Left ventricle myocardium inferior (tissue), 1 donor: ENCODE measurements at regions not wholly inside any gene's neighbourhood (a gene's known extent, or its start where the extent isn't known, plus 50 kb on each side); places are given as distances from the start of the nearest gene placed in this dataset.

Experiments used
- DNase-seq: peaks from one replicate; pipeline ENCODE4 v3.0.0-alpha.2; 2020
- H3K27ac ChIP-seq: fragments of 200-600 bp; replicated peaks from 2 replicates; pipeline ENCODE4 v1.8.0; 2021
- H3K27me3 ChIP-seq: fragments of 200-600 bp; 2 replicates; pipeline ENCODE4 v1.8.0; 2021; ENCODE audit warnings: low read depth
- H3K36me3 ChIP-seq: fragments of 200-600 bp; 2 replicates; pipeline ENCODE4 v1.8.0; 2021
- H3K4me1 ChIP-seq: fragments of 200-600 bp; 2 replicates; pipeline ENCODE4 v1.8.0; 2021
- H3K4me3 ChIP-seq: fragments of 200-600 bp; 2 replicates; pipeline ENCODE4 v1.8.0; 2021; ENCODE audit warnings: mild to moderate bottlenecking, moderate library complexity
- H3K9me3 ChIP-seq: fragments of 200-600 bp; replicated peaks from 2 replicates; pipeline ENCODE4 v1.8.0; 2021
- CTCF ChIP-seq: fragments of 200-600 bp; IDR thresholded peaks from 2 replicates; pipeline ENCODE4 v1.8.0; 2021; ENCODE audit warnings: antibody characterized with exemption, mild to moderate bottlenecking, borderline replicate concordance
- intact Hi-C: fragments of 100-400 bp; cut with micrococcal nuclease; formaldehyde crosslinking; loops from one replicate; pipeline ENCODE4 v1.11.0; 2022
- donor health status: DM: no; HTN: yes; CAD: no; lungs with severe emphysema.

- no peak for TF ChIP-seq CTCF
- DNase-seq, result no peak
- Histone ChIP-seq H3K9me3 (peaks cover 9% of the 10 kb centered on the region), H3K4me1 (no peaks in the 10 kb centered on the region), H3K27me3 (peaks cover 22% of the 10 kb centered on the region), H3K27ac (no peak overlapping the region), H3K36me3 (no peaks in the 10 kb centered on the region), H3K4me3 (no peak overlapping the region)
- intact Hi-C loops, result no loop called here
These were observed 104.3 kb upstream of the NUDT7 start for GRCh38 chr16:77617996-77618395.

DNA sequence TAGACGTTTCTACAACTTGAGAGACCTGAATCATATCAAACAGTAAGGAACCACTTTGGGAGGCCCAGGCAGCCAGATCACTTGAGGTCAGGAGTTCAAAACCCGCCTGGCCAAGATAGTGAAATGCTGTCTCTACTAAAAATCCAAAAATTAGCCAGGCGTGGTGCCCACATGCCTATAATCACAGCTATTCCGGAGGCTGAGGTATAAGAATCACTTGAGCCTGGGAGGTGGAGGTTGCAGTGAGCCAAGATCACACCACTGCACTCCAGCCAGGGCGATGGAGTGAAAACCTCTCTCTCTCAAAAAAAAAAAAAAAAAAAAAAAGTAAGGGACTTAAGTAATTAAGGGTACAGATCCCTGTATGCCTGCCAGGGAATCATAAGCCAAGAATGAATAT lies 103.4 kb upstream of the NUDT7 start:
- Histone ChIP-seq H3K9me3 (peaks cover 3% of the 10 kb centered on the region), H3K27me3 (peaks cover 18% of the 10 kb centered on the region), H3K4me1 (no peaks in the 10 kb centered on the region), H3K36me3 (no peaks in the 10 kb centered on the region), H3K4me3 (no peak overlapping the region), H3K27ac (no peak overlapping the region)
- DNase-seq, result no peak
- intact Hi-C loops, result no loop called here
- no peak for TF ChIP-seq CTCF

DNA sequence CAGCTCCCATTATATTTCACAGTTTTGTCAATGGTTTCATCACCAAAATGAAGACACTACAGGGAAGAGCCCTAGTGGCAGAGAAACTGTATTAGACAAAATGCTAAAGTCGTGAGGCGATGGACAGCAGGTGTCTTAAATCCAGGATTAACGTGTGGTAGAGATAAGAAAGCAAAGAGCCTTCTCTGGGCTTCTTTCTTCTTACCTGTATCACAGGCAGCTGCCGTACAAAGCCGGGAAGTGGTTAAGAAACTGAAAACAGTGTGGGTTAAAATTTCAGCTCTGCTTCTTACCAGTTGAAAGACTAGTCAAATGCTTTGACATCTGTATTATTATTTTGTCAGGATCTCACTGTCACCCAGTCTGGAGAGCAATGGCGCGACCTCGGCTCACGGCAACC lies 98.2 kb upstream of the NUDT7 start:
- H3K4me1 ChIP-seq, result no peaks in the 10 kb centered on the region
- H3K4me3 ChIP-seq, result no peak overlapping the region
- peaks cover 24% of the 10 kb centered on the region for H3K27me3 ChIP-seq
- H3K9me3 ChIP-seq, result no peaks in the 10 kb centered on the region
- H3K36me3 ChIP-seq, result no peaks in the 10 kb centered on the region
- intact Hi-C loops, result no loop called here
- no peak overlapping the region for H3K27ac ChIP-seq
- DNase-seq, result no peak
- TF ChIP-seq CTCF, result no peak

DNA sequence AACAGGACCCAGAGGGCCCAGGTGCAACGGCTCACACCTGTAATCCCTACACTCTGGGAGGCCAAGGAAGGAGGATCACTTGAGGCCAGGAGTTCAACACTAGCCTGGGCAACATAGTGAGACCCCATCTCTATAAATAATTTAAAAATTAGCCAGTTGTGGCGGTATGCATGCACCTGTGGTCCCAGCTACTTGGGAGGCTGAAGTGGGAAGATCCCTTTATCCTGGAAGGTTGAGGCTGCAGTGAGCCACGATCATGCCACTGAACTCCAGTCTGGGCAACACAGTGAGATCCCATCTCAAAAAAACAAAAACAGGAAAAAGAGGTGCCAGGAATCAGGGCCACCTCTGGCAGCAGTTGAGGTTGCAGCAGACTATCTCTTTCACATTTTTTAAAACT lies 85.7 kb upstream of the NUDT7 start:
- DNase-seq, result no peak

DNA sequence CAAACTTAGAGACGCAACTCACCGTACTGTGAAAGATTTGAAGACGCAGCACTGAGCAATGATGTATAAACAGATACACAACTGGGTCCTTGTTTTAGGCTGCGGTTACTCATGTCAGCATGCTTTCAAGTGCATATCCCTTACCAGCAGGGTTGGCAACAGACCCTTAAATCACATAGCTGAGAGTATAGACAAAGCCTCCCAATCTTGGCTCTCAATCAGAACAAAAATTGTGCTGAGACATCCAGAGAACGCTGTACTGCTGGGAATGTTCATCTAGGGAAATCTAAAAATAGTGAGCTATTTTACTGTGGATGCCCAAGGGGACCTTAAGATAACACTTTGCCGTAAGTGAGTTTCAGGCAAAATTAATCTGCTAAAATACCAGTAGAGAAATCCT lies 84.4 kb upstream of the NUDT7 start:
- Histone ChIP-seq H3K27ac (no peak overlapping the region), H3K36me3 (no peaks in the 10 kb centered on the region), H3K9me3 (no peaks in the 10 kb centered on the region), H3K4me3 (no peak overlapping the region), H3K4me1 (no peaks in the 10 kb centered on the region), H3K27me3 (peaks cover 17% of the 10 kb centered on the region)
- no peak for DNase-seq
- TF ChIP-seq CTCF, result no peak
- intact Hi-C loops, result no loop called here

More for the DNA sequence above, 85.7 kb upstream of the NUDT7 start:
- peaks cover 19% of the 10 kb centered on the region for H3K27me3 ChIP-seq
- intact Hi-C loops, result no loop called here
- no peak overlapping the region for H3K27ac ChIP-seq
- H3K9me3 ChIP-seq, result no peaks in the 10 kb centered on the region
- no peaks in the 10 kb centered on the region for H3K4me1 ChIP-seq
- no peak for TF ChIP-seq CTCF
- no peaks in the 10 kb centered on the region for H3K36me3 ChIP-seq
- no peak overlapping the region for H3K4me3 ChIP-seq

DNA sequence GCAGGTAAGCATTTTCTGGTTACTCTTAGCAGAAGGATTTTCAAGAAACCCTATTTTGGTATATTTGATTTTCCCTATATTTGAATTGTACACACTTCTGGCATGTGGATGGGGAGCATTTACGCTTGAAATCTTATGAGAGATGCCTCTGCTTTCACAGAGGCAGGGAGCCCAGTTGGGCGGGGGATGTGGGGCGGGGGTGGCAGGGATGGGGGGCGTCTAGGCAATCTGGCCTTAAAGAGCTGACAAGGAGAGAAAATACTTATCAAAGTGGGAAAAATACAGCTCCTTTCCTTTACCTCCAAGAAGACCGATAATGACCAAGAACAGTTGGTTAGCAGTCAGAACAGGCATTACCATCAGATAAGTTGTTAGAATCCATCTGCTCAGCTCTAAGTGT lies 79.1 kb upstream of the NUDT7 start:
- Histone ChIP-seq H3K4me1 (no peaks in the 10 kb centered on the region), H3K4me3 (no peak overlapping the region)
- intact Hi-C loops, result no loop called here

More for the DNA sequence above, 79.1 kb upstream of the NUDT7 start:
- no peaks in the 10 kb centered on the region for H3K9me3 ChIP-seq
- H3K36me3 ChIP-seq, result no peaks in the 10 kb centered on the region
- no peak for TF ChIP-seq CTCF
- peaks cover 30% of the 10 kb centered on the region for H3K27me3 ChIP-seq
- DNase-seq, result no peak
- no peak overlapping the region for H3K27ac ChIP-seq
